SKM-1 treated with dmso at 0.1 percent for 144 hours (cell line): ENCODE measurements at regions not wholly inside any gene's neighbourhood (a gene's known extent, or its start where the extent isn't known, plus 50 kb on each side); places are given as distances from the start of the nearest gene placed in this dataset.
"Not testable (repeated sequence)": the region's sequence is repeated elsewhere in the genome, so short reads cannot be mapped to it uniquely, and the experiment has no call there.

Experiments used
- DNase-seq: peaks from one replicate; lab custom pipeline; 2025; ENCODE audit not compliant: unreplicated experiment; lab: John Stamatoyannopoulos, UW

DNA sequence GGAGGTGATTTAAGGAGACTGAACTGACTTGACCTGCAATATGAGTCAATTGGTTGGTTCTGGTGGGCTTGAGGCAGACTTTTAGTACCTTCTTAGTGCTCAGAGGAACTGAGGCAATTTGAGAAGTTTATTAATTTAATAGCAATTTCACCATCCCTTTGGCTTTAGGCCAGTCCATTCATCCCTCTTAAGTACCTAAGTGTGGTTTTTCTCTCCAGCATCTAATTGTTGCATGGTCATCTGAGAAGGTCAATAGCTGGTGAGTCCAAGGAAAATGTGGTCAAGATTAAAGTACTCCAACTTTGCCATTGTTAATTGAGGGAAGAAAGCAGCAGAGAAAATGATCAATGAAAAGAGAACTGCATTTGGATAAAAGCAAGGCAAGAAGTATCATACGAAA is 115.4 kb upstream of the DYRK2 start:
- no peak for DNase-seq

DNA sequence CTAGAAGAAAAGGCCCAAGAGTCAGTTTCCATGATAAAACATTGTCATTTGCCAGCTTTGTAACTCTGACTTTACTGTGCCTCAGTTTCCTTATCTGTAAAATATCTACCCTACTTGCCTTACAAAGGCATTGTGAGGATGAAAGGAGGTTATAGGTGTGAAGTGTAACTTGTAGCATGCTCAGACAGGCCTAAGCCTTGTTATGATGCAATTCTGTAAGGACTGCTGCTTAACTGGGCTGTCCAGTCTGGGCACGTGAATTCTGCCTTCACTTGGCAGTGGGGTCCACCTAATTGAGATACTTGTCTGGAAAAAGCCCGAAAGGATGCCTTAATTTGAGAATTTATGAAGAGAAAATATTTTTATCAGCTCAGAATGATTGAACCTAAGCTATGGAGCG is 114.5 kb upstream of the DYRK2 start:
- no peak for DNase-seq

DNA sequence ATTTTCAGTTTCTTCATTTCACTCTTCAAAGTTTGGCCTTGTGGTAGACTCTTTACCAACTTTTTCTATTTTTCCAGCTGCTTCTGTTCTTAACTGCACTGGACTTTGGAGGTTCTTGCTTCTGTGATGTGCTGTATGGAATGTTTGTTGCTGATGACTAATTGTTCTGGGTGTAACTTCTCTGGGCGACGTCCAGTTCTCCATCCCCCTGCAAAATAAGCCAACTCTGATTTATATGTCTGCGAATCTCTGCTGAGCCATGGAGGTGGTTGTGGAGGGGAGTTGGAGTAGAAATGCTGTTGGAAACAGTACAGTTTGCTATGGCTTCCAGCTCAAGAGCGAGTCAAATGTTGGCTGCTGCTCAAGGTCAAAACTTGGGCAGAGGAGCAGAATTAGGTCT is 113.9 kb upstream of the DYRK2 start:
- no peak for DNase-seq

DNA sequence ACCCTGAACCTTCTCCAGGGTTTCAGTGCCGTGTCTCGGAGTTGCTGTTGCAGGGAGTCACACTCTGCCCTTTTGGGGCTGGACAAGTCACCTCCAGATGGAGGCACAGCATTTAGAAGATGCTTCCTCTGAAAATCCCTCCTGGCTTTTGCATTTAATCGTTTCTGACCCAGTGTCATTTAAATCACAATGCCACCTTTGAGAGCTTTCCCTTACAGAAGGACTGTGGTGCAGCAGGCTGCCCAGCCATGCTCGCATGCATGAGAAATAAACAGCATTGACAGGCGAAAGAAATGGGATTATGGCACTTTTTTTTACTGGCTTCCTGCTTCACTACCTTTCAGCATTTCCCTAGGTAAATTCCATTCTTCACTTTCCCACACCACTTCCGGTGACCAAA is 113.4 kb upstream of the DYRK2 start:
- DNase-seq, result no peak

DNA sequence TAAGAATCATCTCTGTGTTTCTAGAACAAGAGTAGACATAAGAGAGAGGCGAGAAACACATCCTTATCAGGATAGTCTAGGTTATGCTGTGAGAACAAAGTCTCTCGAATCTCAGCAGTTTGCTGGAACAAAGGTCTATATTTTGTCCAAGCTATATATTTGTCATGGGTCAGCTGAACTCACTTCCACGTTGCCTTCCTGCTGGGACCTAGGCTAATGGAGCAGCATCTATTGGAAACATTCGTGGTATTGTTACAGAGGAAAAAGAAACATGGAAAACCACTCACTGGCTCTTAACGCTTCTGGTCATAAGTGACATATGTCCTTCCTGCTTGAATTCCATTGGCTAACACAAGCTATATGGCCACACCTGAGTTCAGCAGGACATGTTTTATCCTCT is 112.6 kb upstream of the DYRK2 start:
- DNase-seq, result no peak

DNA sequence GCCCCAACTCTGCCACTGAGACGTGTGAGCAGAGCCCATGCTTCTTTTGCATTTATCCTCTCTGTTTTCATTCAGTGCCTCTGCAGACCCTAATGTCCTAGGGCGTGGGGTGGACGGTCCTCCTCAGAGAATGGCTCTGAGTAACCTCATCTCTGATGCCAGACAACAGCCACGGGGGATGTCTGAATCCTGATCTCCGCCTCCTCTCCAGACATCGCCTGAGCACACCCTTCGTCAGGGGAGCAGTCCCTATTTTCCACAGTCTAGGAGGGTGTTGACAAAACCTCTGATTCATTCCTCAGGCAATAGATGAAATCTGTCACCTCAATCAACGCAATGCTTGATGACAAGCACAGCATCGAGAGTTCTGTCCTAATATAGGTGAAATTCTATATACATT is 109.2 kb upstream of the DYRK2 start:
- no peak for DNase-seq

DNA sequence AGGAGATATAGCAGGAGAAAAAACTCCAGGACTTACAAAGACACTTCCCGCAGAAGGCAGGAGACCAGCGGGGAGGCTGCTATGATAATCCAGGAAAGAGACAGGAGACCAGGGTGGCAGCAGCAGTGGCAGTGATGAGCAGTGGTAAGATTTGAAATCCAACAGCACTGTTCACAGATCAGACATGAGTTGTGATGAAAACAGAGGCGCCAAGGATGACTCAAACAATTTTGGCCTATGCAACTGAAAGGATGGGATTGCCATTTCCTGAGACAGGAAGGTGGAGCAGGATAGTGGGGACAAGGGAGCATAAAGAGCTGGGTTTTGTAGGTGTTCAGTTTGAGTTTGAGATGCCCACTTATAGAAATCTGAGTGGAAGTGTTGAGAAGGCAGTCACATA is 108.6 kb upstream of the DYRK2 start:
- no peak for DNase-seq

DNA sequence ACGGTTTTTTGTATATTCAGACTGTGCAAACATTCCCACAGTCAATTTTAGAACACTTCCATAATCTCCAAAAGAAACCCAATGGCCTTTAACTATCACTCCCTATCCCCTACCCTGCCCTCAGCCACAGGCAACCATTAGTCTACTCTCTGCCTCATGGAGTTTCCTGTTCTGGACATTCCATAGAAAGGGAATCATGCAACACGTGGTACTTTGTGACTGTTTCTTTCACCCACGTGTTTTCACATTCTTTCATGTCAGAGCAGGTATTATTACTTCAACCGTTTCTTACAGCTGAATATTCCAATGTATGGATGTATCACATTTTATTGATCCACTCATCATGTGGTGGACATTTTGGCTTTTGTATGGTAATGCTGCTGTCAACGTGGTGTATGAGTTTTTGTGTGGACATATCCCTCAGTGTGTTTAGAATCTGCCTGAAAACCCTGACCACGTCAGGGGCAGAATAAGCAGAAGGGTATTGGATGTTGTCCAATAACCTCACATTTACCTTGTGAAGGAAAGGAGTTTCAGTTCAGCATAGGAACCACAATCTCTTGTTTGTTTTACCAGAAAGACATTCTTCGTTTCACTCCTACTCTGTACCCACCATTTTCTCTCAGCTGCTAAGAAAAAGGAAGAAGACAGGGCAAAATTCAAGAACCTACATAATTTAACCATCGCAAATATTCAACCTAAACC is 107.5 kb upstream of the DYRK2 start:
- DNase-seq, result no peak

DNA sequence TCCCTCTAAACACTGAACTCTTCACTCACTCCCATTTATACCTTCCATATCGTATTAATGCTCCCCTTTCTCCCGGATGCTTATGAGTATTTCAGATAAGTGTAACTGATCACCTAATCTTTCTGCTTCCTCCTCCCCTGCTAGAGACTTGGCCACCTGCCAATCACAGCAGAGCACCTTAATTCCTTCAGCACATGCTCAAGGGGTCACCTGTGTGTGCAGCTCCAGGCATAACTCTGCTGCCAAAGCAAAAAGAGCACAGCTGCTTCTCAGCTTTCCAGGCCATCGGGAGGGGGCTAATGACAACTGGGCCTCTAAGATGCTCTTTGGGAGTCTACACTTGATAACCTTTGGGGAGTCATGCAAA is 106.9 kb upstream of the DYRK2 start:
- no peak for DNase-seq

DNA sequence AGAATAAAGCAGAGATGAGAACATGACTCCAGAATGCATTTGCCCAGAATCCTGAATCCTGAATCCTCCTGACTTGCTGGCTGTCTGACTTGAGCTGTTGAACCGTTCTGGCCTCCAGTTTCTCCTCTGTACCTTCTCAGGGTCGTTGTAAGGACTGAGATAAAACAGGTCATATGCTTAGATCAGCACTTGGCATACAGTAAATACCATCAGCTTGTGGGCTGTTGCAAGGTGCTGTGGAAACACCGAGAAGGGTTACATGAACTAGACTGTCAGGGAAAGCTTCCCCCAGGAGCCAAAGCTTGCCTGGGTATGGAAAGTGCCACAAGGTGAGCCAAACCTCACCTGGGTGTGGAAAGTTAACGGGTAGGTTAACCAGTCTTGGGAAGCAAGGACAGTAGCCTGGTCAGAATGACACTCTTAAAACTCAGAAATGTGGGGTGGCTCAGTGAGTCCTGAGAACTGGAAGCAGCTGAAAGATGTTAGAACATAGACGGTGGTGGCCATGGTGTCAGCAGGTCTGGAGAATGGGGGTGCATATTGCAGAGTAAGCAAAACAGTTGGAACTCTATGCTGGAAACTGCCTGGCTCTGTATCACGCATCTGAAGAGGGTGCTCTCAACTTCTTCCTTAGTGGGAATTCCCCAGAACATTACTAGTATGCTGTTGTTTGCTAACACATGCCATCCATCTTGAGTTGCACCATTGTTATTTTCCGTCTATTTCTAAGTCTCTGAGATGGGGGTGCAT is 105.3 kb upstream of the DYRK2 start:
- DNase-seq, result no peak

DNA sequence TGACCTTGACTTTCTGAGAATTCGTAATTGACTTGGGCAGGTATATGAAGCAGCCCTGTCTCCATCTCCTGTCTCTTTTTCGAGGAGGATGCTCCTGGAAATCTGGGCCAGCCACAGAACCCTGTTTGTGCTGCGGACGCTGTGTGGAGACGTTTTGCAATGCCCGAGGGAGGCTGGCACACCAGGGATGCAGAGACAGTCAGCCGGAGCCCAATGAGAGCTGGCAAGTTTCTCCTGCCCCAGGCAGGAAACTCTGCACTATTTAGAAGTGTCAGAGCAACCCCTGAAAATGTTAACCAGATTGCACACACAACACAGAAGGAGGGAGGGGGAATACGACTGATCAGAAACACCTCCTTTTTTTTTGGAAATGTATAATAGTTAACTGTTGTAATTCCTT is 103.2 kb upstream of the DYRK2 start:
- no peak for DNase-seq

DNA sequence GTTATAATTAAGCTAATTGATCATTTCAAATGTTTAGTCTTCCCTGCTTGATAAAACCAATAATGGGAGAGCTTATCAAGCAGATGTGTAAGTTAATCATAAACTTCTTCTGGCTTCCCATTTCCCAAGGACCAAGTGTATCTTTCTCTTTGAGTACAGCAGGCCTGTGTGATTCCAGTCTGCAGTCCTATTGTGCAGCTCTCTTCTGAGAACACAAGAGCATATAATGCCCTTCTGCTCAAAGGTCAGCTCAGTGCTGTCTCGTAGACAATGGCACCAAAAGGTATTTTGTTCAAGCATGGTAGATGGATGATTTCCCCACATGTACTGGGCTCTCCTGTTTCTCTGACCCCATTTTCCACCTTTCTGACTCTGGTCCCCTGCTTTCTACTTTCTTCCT is 101.8 kb upstream of the DYRK2 start:
- DNase-seq, result no peak

DNA sequence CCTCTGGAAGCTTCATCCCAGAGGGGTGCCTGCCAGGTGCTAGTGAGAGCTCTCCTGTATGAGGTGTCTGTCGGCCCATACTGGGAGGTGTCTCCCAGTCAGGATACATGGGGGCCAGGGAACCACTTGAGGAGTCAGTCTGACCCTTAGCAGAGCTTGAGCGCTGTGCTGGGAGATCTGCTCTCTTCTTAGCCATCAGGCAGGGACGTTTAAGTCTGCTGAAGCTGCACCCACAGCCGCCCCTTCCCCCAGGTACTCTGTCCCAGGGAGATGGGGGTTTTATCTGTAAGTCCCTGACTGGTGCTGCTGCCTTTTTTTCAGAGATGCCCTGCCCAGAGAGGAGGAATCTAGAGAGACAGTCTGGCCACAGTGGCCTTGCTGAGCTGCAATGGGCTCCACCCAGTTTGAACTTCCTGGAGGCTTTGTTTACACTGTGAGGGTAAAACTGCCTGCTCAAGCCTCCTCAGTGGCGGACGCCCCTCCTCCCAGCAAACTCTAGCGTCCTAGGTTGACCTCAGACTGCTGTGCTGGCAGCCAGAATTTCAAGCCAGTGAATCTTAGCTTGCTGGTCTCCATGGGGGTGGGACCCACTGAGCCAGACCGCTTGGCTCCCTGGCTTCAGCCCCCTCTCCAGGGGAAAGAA is 93.3 kb upstream of the DYRK2 start:
- DNase-seq, result not testable (repeated sequence)

DNA sequence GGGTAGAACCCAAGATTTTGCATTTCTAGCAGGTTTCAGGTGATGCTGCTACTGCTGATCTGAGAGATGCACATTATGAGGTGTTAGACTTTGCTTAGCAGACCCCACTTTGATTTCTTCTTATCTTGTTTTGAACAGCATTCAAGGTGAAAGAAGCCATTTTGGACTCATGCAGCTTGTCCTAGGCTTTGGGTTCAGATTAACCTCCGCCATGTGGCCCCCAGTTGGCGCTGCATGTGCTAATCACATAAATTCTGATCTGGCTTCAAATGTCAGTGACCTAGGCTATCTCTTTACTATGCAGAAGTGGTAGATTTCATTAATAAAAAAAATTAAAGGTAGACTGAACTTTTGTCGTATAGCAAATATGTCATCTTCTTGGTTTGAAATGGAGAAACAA is 89.8 kb upstream of the DYRK2 start:
- no peak for DNase-seq

DNA sequence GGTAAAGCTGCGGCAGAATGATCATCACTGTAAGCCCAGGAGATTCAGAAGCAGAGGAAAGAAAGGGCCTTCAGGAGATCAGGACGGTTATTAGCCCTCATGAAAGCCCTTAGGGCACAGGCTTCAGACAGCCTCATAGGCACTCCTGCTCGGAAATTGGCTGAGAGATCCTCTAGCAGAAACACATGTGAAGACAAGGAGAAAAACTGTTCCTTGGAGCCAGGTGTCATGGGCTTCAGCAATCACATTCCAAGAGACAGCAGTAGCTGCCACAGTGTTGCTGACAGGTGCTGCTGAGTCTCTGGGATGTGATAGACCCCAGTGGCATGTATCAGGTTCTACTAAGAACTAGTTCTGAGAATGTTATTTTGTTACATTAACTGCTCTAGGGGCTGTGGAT is 88.8 kb upstream of the DYRK2 start:
- DNase-seq, result no peak

DNA sequence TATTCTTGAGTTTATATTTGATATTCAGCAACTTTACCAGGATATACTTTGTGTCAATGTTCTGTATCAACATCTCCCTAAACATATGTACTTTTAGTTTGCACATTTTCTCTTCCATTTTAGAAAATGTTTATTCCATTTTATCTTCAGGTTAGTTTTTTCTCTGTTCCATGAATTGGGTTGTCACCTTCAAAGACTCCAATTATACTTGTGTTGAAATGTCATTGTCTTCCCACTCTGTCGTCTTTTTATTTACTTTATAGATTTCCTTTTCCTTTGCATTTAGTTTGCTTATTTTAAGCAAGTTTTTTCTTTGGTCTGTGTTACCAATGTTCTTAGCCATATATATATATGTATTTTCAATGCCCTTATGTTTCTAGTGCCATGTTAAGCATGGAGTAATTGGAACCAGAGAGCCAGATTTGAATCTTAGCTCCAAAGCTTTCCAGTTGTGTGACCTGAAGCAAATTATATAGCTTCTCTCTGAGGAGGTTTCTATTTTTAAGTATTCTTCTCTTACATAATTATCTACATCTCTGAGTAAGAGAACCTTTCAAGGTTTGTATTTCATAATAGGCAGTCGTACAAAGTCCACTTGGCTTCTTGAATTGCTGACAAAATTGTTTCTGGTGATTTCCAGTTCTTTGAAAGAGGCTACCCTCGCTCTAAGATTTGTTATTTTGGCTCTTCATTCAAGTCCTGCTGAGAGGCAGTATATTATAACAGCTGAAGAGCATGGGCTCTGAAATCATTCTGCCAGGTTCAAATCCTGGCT is 85.8 kb upstream of the DYRK2 start:
- no peak for DNase-seq

DNA sequence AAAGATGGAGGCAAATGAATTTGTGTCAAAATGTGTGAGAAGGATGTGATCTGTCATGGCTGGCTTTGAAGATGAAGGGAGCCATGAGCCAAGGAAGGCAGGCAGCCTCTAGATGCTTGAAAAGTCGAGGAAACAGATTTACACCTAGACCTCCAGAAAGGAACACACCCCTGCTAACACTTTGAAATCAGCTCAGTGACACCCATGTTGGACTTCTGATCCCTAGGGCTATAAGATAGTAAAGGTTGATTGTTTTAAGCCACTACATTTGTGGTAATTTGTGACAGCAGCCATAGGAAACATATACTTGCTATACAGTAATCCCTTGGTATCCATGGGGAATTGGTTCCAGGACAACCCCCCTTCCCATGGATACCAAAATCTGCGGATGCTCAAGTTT is 80.5 kb upstream of the DYRK2 start:
- DNase-seq, result no peak

DNA sequence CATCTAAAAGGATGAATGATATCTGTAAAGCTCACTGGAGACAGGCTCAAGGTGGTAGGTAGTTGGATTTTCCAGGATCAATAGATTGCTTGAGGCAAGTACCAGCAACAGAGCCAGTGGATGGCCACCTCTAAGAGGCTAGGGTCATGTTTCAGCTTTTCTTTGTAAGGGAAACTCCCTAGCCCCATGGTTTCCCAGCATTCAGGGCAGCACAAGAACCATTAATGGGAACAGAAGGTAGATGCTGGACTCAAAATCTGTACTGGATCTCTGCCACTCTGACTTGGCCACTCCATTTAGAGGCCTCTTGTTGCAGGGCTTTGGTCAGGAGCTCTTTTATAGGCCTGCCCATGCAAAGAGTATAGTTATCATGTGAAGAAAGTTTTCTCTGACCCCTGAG is 76.1 kb upstream of the DYRK2 start:
- DNase-seq, result no peak

DNA sequence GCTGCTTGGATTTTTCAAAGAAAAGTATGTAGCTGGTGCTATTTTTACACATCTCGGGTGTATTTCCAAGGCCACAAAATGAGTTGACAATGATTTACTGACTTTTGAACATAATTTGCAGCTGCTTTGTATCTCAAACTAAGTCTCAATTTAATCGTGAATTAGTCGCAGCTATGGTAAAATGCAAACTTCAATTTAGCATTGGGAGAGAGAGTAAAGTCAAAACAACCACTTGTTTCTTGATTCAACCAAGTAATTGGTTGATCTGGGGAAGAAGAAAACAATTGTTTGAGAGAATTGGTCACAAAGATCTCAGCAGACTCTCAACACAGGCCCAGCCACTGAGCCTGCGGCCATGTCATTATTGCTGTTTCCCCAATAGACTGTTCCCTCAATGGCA is 75.0 kb upstream of the DYRK2 start:
- no peak for DNase-seq

DNA sequence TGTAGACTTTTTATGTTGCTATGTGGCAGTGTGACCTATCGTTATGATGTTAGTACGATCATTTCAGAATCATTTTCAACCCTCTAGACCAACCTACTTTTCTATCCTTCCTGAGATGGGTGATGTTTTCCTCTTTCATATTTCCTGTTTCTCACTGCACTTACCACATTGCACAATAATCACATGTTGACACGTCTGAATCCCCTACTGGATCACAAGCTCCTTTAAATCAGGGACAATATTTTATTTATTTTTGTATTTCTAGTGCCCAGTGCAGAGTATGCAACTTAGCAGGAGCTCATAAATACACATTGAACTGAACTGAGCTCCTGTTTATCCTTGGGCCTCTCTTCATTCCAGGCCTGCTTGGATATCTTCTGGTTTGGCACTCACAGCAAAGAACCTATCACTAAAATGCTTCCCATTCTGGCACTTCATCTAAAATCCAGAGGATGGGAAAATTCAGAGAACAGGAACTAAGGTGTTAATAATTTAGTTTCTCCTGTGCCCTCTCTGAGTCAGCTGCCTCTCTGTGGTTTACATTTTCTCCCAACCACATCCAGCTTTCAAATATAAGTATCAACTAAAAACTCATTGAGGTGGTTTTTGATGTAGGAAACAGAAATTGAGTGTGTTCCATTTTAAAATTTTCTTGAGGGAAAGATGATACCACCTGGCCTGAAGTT is 69.4 kb upstream of the DYRK2 start:
- no peak for DNase-seq

DNA sequence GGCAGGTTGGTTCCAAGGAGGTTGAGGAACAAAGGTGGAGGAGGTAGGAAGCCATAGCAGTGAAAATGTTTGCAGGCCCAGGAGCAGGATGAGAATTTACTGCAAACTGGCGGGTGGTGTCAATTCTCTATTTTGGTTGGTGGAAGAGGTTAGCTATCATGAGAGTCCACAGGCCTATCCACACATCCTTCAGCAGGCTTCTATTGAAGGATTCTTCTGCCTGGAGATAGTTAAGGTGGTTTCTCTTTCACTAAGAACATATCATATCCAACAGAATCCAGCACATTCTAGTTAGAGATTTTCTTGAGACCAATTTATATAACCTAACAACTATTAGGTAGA is 68.9 kb upstream of the DYRK2 start:
- no peak for DNase-seq
